Stimulated activated CD4-positive, alpha-beta T cell treated with anti-CD3 and anti-CD28 coated beads, Interleukin-12 subunit alpha, Interleukin-12 subunit beta, amount 100 ng/mL, for 48 hours (primary cell): ENCODE measurements at regions not wholly inside any gene's neighbourhood (a gene's known extent, or its start where the extent isn't known, plus 50 kb on each side); places are given as distances from the start of the nearest gene placed in this dataset.

Experiments
- DNase-seq, 3 donors: peaks; one replicate each; pipeline ENCODE4 v3.0.0-alpha.2; 2020; ENCODE audit warnings: low read depth in 2 of 3, low spot score in 1 of 3

- DNase-seq: no peak
These were observed 746.6 kb upstream of the DDX18 start for GRCh38 chr2:117067900-117068299.

- no peak for DNase-seq
These were observed 746.1 kb upstream of the DDX18 start for GRCh38 chr2:117068371-117068770.

- DNase-seq: no peak
These were observed 742.9 kb upstream of the DDX18 start for GRCh38 chr2:117071556-117072102.

- DNase-seq: no peak
These were observed 739.7 kb upstream of the DDX18 start for GRCh38 chr2:117074756-117075155.

- no peak for DNase-seq
These were observed 729.2 kb upstream of the DDX18 start for GRCh38 chr2:117085256-117085655.

GRCh38 chr2:117085737-117086136 is 728.8 kb upstream of the DDX18 start:
- DNase-seq: no peak

GRCh38 chr2:117086174-117086942 is 728.1 kb upstream of the DDX18 start:
- no peak for DNase-seq

- no peak for DNase-seq
These were observed 727.6 kb upstream of the DDX18 start for GRCh38 chr2:117086943-117087250.

- no peak for DNase-seq
These were observed 726.8 kb upstream of the DDX18 start for GRCh38 chr2:117087535-117088291.

- no peak for DNase-seq
These were observed 723.3 kb upstream of the DDX18 start for GRCh38 chr2:117091041-117091837.

GRCh38 chr2:117101613-117102012 is 712.9 kb upstream of the DDX18 start:
- no peak for DNase-seq

- DNase-seq: no peak
These were observed 705.7 kb upstream of the DDX18 start for GRCh38 chr2:117108741-117109267.

- no peak for DNase-seq
These were observed 695.5 kb upstream of the DDX18 start for GRCh38 chr2:117118994-117119393.

- no peak for DNase-seq
These were observed 691.1 kb upstream of the DDX18 start for GRCh38 chr2:117123362-117123761.

- DNase-seq: no peak
These were observed 687.8 kb upstream of the DDX18 start for GRCh38 chr2:117126656-117127055.

- no peak for DNase-seq
These were observed 686.8 kb upstream of the DDX18 start for GRCh38 chr2:117127680-117128079.

- no peak for DNase-seq
These were observed 686.0 kb upstream of the DDX18 start for GRCh38 chr2:117128461-117128860.

GRCh38 chr2:117137371-117137770 is 677.1 kb upstream of the DDX18 start:
- no peak for DNase-seq

GRCh38 chr2:117169036-117169765 is 645.3 kb upstream of the DDX18 start:
- no peak for DNase-seq

GRCh38 chr2:117170897-117171296 is 643.6 kb upstream of the DDX18 start:
- no peak for DNase-seq

GRCh38 chr2:117179405-117179804 is 635.1 kb upstream of the DDX18 start:
- DNase-seq: no peak
